Hematopoietic multipotent progenitor cell treated with erythropoietin and hydrocortisone succinate and interleukin-3 and kit ligand, for 6 days (in vitro differentiated cells): ENCODE measurements at regions not wholly inside any gene's neighbourhood (a gene's known extent, or its start where the extent isn't known, plus 50 kb on each side); places are given as distances from the start of the nearest gene placed in this dataset.
"Not testable (repeated sequence)": the region's sequence is repeated elsewhere in the genome, so short reads cannot be mapped to it uniquely, and the experiment has no call there.

Experiments
- DNase-seq: peaks from one replicate; pipeline ENCODE4 v3.0.0-alpha.2; 2015

DNA sequence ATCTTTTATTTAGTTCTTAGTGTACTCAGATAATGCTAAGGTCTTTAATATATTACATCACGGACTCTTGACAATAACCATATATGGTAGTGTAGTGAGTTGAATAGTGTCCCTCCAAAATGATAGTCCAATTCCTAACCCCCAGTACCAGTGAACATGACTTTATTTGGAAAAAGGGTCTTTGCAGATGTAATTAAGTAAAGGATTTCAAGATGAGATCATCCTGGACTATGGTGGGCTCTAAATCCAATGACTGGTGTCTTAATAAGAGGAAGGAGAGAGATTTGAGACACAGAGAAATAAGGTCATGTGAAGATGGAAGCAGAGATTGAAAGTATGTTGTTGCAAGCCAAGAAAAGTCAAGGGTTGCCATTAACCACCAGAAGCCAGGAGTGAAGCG lies 236.5 kb upstream of the DIPK2B start:
- DNase-seq: no peak

DNA sequence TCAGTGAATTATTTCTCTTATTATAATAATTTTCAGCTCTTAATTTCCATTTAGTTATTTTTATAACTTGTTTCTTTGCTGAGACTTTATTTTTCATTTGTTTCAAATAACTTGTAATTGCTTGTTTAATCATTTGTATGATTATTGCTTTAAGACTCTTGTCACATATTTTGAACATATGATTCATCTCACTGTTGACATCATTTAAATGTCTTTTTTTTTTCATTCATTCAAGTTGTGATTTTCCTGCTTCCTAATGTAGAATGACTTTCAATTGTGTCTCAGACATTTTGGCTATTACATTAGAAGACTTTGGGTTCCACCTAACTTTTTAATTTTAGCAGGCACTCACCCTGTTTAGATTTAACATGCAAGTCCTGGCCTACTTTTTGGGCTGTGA lies 234.8 kb upstream of the DIPK2B start:
- DNase-seq: no peak

- no peak for DNase-seq
Measured at GRCh38 chrX:45434231-45434630, 233.6 kb upstream of the DIPK2B start.

DNA sequence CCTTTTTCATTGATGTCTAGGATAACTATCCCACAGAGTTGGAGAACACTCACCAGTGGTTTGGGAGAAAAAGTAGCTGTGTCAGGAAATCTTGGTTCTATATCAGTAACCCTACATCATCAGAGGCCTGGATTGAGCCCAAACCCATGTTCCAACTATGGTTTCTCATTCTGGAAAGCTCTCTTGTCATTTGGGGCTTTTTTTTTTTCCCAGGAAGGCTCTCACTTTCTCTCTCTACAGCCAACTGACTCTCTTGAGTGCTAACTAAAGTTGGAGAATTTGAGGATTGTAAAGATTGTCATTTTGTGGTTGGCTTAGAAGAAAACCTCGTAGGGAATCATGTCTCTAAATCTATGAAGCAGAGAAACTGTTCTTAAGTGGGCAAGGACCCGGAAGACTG lies 228.2 kb upstream of the DIPK2B start:
- no peak for DNase-seq

DNA sequence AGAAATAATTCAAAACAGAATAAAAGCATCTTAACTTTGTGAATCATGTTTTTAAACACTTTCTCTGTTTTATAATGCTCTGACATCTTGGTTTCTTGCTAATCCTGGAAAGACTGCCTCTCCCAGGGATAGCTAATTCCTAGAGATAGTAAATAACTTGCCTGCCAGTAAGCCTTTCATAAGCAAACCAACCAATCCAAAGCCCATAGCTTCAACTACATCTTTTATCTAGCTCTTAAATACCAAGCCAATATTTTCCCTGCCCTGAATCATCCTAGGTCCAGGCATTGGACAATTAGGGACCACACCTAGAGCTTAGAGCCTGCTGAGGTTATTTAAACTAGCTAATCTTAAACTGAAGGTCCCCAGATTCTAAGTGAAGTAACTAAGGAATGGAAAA lies 223.7 kb upstream of the DIPK2B start:
- no peak for DNase-seq

DNA sequence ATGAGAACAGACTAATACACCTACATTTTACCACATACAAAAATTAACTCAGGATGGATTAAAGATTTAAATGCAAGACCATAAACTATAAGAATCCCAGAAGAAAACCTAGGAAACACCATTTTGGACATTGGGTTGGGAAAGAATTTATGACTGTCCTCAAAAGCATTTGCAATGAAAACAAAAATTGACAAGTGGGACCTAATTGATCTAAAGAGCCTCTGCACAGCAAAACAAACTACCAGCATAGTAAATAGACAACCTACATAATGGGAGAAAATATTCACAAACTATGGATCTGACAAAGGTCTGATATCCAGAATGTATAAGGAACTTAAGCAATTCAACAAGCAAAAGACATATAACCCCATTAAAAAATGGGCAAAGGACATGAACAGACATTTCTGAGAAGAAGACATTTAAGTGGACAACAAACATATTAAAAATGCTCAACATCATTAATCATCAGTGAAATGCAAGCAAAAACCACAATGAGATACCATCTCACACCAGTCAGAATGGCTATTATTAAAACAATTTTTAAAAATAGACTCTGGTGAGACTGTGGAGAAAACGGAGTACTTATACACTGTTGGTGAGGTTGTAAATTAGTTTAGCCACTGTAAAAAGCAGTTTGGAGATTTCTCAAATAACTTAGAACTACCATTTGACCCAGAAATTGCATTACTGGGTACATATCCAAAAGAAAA lies 221.7 kb upstream of the DIPK2B start:
- no peak for DNase-seq

DNA sequence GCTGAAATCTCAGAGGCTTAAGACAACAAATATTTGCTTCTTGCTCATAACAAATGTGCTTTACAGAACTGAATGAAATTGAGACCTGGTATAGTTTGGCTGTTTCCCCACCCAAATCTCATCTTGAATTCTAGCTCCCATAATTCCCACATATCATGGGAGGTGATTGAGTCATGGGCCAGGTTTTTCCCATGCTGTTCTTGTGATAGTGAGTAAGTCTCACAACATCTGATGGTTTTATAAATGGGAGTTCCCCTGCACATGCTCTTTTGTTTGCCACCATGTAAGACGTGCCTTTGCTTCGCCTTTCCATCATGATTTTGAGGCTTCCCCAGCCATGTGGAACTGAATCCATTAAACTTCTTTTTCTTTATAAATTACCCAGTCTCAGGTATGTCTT lies 221.1 kb upstream of the DIPK2B start:
- no peak for DNase-seq

GRCh38 chrX:45404206-45404605 lies 203.5 kb upstream of the DIPK2B start:
- no peak for DNase-seq

GRCh38 chrX:45401923-45402322 lies 201.2 kb upstream of the DIPK2B start:
- no peak for DNase-seq

DNA sequence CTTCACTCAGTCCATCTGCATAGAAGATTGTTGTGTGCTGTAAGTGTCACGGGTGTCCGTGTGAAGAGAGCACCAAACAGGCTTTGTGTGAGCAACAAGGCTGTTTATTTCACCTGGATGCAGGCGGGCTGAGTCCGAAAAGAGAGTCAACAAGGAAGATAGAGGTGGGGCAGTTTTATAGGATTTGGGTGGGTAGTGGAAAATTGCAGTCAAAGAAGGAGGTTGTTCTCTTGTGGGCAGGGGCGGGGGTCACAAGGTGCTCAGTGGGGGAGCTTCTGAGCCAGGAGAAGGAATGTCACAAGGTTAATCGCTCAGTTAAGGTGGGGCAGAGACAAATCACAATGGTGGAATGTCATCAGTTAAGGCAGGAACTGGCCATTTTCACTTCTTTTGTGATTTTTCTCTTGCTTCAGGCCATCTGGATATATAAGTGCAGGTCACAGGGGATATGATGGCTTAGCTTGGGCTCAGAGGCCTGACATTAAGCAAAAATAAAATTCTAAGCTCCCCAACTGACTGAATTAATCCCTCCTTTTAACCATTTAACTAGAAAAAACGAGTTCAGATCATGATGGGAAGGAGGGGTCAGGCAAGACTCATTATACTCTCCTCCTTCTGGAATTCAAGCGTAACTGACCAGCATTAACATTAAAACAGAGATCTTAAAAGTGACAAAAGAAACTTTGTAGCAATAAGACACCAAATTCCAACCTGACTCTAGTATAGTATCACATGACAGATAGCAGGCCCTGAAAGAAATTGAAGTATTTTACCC lies 200.5 kb upstream of the DIPK2B start:
- not testable (repeated sequence) for DNase-seq

DNA sequence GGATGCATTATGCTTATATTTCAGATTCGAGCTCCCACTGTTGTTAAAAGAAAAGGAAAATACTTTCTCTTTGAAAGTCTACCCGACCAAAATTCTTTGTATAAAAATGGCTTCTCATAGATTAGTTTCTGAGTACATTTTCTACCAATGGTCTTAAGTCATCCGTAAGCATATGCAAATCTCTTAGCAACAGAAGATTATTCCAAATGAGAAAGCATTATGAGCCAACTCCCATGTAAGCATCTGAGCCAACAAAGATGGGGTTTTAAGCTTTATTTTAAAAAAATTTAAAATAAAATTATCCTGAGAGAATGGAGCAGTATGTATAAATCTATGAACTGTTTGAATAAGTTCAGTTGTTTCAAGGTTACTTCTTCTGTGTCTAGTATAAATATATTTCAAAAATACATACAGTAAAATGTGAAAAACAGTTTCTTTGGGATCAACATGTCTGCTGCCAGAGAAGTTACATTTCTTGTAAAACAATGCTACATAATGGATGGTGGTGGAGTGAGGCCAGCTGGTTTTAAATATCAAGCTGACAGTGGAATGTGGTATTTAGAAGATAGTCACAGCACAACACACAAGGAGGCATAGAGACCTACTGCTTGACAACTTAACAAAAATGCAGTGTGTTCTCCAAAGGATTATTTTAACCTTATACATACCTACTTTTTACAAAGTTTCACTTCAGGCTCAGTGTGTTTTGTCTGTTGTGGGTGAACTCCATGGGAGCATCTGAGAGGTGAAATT lies 199.5 kb upstream of the DIPK2B start:
- DNase-seq: no peak

DNA sequence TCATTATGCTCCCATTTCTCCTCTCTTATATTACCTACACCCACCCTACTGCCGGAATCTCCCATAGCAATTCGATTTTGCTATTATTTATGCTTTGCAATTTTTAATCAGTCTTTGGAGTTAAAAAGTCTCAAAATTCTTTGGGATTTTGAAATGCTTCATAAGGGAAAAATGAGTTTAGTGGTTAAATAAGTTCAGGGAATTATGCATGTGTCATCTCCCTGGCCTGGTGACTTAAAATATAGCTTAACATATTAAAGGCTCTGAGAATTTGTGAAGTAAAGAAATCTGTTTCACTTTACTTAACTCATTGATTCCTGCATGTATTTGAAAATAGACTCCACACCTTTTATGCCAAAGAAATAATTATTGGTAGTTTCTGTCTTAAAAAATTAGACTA lies 185.1 kb upstream of the DIPK2B start:
- DNase-seq: no peak

DNA sequence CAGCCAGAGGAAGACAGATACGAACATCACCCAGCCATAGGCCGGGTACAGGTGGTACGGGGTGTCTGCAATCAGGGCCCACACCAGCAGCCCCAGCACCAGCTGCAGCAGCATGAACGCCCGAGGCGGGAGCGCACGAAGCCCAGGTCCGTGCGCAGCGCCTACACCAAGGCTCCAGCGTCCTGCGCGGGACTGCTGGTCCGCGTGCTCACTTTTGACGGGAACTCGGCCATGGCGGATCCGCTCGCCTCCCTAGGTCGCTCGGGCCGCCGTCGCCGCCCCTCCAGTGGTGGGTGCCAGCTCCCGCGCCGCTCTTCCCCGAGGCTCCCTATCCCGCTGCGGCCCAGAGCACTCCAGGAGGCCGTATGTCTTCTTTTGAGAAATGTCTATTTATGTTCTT lies 181.2 kb upstream of the DIPK2B start:
- DNase-seq: no peak

GRCh38 chrX:45381366-45381765 lies 180.7 kb upstream of the DIPK2B start:
- no peak for DNase-seq

GRCh38 chrX:45379236-45379635 lies 178.6 kb upstream of the DIPK2B start:
- DNase-seq: no peak

DNA sequence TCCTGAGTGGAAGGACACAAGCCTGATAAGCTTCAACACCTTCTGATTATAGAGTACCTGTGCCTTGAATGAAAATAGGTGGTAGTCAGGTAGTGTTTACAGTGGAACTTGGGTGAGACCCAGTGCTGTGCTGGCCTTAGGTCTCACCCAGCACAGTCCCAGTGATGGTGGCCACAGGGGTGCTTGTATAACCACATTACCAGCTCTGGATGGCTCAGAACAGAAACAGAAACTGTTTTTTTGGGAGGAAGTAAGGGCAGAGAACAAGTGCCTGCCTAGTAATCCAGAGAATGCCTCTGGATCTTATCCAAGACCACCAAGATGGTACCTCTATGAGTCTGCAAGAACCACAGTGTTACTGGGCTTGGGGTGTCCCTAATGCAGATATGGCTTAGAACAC lies 171.5 kb upstream of the DIPK2B start:
- DNase-seq: no peak

GRCh38 chrX:45368705-45369104 lies 168.0 kb upstream of the DIPK2B start:
- DNase-seq: no peak

DNA sequence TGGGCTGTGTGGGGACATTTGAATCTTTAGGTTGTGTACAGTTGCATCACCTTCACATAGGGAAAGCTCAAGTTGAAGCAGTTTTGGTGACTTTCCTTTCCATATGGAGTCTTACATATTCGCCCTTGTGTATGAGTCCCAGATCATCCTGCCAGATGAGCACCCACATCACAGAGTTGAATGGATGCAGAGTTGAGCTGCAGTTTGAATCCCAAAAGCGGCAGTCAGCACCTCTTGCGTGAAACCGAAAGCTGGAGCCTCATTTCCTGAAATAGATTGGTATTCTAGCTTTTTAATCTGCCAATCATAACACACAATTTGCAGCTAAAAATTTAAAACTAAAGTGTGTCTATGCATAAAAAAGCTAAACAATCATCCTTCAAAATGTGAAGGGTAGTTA lies 162.9 kb upstream of the DIPK2B start:
- DNase-seq: no peak

DNA sequence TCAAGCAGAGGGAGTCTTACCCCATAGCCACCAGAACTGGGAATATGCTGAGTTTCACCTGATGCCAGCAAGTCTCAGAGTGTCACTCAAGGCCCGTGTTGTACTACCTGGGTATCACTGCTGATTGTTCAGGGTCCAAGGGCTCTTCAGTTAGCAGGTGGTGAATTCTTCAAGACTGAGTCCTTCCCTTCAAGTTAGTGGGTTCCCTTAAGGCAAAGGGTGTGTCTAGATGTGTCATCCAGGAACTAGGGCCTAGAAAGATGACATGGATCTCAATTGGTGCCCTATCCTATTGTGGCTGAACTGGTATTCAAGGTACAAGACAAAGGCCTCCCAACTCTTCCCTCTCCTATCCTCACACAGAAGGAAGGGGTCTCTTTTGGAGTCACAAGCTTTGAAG lies 159.9 kb upstream of the DIPK2B start:
- DNase-seq: no peak

DNA sequence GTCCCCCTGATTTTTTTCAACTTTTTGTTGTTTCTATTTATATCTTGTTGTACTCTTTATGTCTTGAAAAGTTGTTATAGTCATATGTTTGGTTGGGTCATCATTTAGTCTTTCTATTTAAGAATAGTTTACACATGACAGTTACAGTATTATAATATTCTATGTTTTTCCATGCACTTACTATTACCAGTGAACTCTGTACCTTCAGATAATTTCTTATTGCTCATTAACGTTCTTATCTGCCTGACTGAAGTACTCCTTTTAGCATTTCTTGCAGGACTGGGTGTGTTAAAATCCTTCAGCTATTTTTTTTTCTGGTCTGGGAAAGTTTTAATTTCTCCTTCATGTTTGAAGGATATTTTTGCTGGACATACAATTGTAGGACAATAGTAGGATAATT lies 157.7 kb upstream of the DIPK2B start:
- DNase-seq: no peak

- DNase-seq: no peak
Measured at GRCh38 chrX:45353456-45353855, 152.8 kb upstream of the DIPK2B start.

GRCh38 chrX:45352611-45353010 lies 151.9 kb upstream of the DIPK2B start:
- no peak for DNase-seq

DNA sequence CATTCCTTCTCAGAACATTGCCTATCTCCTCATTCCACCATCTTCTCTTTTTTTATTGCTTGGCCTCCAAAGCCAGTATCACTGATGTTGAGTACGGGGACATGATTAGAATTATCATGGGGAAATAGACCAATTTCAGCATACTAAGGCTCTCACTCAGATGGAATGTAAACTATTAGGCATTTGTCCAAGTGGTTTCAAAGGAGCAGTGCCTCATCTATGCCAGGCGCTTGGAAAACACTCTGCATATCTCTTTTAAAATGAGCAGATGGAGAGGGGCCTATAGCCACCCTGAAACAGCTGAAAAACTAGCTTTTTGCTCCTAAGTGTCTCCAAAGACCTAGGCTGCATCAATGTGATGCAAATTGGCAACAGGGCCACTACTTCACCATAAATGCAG lies 150.8 kb upstream of the DIPK2B start:
- DNase-seq: no peak

DNA sequence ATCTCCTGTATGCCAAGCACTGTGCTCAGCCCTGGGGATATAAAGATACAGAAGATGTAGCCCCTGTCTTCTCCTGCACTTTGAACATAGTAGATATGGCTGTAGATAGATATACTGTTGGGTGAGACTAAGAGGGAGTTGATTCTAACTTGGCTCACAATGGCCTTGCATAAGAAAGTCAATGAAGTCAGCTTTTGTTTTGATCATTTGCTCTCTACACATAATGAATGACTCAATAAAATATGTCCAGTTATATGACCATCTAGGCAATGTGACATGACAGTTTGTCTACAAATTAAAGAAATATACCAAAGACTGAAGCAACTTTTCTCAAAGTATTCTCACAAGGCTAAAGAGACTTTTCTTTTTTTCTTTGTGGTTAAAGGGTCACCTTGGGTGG lies 147.6 kb upstream of the DIPK2B start:
- no peak for DNase-seq
